Cardiac septum (tissue), 1 donor: ENCODE measurements at regions not wholly inside any gene's neighbourhood (a gene's known extent, or its start where the extent isn't known, plus 50 kb on each side); places are given as distances from the start of the nearest gene placed in this dataset.
"Not testable (repeated sequence)": the region's sequence is repeated elsewhere in the genome, so short reads cannot be mapped to it uniquely, and the experiment has no call there.

Experiments used
- DNase-seq: peaks from one replicate; pipeline ENCODE4 v3.0.0-alpha.2; 2020; ENCODE audit warnings: low spot score
- intact Hi-C: fragments of 100-400 bp; cut with DNase I; formaldehyde crosslinking; loops from one replicate; pipeline ENCODE4 v1.14.0; 2022
- donor health status: DM: no; HTN: no; CAD: no.

GRCh38 chr4:188363196-188363595 lies 224.0 kb downstream of the TRIML1 start:
- DNase-seq: no peak
- intact Hi-C loops: no loop called here

DNA sequence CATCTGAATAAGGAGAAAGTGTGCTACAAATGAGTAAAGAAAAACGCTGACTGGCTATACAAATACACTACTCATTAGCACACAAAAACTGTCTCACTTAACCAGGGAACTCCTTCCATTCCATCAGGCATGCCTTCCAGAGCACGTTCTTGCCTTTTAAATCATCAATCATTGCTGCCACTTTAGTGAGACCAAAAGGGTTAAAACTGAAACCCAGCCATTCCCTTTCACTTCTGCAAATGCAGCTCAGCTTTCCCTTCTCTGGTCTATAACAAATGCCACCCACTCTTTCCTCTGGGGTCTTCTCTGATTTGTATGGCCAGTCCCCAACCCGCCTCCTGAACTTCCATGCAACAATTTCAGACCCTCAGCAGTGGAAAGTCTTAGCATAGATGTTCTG lies 231.5 kb downstream of the TRIML1 start:
- intact Hi-C loops: no loop called here
- DNase-seq: no peak

DNA sequence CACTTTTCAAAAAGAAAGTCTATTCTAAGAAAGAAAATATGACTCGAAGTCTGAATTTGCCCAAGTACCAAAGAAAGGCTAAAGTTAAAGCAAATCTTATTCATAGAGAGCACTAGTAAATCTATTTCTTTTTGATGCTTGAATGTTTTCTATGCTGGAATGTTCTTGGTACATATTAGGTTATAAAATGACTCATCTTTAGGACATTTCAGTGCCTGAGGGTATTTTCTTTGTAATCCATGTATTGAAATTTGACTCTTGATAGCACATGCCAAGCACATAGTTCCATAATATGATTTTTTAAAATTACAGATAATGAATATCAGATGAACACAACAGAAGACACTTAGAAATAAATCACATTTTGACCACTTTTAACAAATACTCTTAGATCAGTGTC lies 232.8 kb downstream of the TRIML1 start:
- intact Hi-C loops: no loop called here
- DNase-seq: no peak

DNA sequence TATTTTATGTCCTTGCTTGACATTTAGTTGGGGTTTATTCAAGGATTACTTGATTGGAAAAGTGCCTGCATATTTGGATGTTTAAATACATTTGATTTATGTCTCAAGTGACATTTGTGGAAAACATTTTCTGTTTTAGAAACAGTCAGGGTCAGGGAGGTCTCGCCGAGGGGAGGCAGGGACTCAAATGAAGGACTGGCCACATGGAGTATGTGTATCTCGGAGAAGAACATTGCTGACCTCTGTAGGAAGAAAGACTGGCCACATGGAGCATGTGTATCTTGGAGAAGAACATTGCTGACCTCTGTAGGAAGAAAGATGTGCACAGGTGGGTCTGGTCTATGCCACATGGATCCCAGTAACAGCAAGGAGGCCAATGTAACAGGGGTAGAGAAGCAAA lies 233.6 kb downstream of the TRIML1 start:
- DNase-seq: no peak
- intact Hi-C loops: no loop called here

DNA sequence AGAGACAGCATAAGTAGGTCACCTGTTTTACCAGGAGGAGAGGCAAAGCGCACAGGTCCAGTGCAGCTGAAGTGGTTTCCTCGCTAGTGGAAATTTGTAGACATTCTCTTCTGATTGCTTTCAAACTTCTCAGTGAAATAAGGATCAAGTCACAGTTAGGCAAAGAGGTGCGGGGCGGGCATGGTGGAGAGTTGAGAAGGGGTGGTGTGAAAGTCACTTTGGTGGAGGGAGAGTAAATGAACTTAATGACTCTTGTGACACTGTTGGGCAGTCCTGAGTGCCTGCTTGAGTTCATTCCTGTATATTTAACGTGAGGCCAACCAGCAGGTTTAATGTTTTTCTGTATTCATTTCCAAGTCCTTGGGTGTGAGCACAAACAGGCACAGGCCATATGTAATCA lies 235.6 kb downstream of the TRIML1 start:
- DNase-seq: no peak
- intact Hi-C loops: no loop called here

DNA sequence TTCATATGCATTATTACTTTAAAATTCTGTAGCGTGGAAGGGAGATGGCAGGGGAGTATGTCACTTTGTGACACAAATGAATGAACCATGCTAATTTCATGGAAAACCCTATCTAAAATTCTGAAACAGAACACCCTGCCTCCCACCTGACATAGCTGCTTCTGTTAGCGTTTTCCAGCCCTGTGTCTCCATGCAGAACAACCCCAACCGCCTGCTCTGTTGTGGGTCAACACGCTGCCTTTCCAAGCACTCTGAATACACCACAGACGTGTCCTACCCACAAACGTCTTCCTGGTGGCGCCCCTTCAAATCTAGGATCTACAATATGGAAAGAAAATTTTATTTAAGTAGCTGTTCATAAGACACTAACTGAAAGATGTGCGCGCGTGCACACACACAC lies 238.6 kb downstream of the TRIML1 start:
- intact Hi-C loops: no loop called here
- DNase-seq: no peak

- intact Hi-C loops: no loop called here
- no peak for DNase-seq
Measured at GRCh38 chr4:188383180-188383579, 243.9 kb downstream of the TRIML1 start.

GRCh38 chr4:188387179-188387791 lies 248.0 kb downstream of the TRIML1 start:
- intact Hi-C loops: no loop called here
- DNase-seq: no peak

DNA sequence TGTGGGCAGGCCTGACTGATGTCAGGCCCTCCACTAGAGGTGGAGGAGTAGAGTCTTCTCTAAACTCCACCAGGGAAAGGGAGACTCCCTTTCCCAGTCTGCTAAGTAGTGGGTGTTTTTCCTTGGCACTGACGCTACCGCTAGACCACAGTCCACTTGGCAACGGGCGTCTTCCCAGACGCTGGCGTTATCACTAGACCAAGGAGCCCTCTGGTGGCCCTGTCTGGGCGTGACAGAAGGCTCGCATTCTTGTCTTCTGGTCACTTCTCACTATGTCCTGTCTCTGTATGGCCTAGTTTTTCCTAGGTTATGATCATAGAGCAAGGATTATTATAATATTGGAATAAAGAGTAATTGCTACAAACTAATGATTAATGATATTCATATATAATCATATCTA lies 252.1 kb downstream of the TRIML1 start:
- intact Hi-C loops, DNase-seq: not testable (repeated sequence)

DNA sequence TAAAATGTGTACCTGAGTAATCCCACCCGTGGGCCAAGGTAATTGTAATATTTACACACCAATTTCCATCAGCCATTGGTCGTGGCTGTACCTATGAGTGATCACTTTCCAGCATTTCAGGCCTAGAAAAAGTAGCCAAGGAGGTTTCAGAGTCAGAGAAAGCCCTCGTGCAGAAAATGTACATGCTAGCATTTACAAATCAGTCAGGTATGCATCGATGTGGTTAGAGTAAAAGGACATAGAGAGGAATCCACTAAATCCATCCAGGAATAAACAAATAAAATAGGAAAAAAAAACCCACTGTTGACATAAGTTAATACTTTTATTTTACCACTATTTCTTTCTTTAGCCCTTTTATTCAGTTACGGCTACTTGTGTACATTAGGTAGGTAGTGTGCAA lies 256.8 kb downstream of the TRIML1 start:
- intact Hi-C loops: no loop called here
- DNase-seq: no peak

GRCh38 chr4:188399834-188400233 lies 260.6 kb downstream of the TRIML1 start:
- DNase-seq: no peak
- intact Hi-C loops: no loop called here

DNA sequence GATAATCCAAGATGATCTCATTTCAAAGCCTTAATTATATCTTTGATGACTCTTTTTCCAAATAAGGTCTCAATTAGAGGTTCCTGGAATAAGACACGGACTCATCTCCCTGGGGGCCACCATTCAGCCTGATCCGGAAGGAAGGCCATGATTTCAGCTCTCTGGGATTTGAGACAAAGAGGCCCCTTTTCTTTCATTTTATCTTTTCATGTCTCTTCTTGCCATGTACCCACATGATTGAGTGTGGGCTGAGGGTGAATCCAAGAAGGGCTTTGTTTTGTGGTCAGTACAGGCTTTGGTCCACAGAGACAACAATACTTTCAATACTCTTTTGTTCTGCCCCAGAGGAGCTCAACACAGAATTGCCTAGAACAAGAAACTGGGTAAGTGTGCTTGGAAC lies 261.2 kb downstream of the TRIML1 start:
- intact Hi-C loops: no loop called here
- DNase-seq: no peak

DNA sequence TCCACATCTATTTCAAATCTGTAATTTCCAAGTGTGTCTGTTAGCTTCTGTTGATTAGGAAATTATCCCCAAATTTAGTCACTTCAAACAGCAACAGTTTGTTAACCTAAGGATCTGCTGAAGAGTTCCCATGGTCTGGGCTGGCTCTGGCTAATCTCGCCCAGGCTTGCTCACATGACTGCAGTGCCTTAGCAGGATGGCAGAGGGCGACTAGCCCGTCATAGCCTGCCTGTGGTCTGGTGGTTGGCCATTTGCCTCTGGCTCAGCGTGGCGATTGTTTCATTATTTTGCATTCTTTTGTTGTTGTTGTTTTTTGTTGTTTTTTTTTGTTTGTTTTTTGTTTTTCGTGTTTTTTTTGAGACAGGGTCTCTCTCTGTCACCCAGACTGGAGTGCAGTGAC lies 264.0 kb downstream of the TRIML1 start:
- DNase-seq: no peak
- intact Hi-C loops: no loop called here

- intact Hi-C loops, DNase-seq: not testable (repeated sequence)
Measured at GRCh38 chr4:188405071-188405835, 266.0 kb downstream of the TRIML1 start.

- intact Hi-C loops: no loop called here
- DNase-seq: no peak
Measured at GRCh38 chr4:188408244-188409030, 269.2 kb downstream of the TRIML1 start.

DNA sequence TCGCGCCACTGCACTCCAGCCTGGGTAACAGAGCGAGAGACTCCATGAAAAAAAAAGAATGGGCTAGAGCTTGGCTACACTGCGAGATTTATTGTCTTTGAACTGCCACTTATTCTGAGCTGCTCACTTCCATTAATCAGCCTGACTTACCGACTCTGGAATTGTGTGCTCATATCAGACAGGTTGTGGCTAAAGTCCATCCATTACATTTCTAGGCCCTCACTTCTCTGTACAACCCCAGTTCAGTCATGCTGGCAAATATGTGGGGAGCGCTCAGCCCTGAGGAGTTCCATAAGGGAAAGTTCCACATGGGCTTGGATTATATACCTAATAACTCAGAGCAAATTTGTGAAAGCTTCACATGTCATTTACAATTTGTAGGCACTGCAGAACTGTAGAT lies 270.6 kb downstream of the TRIML1 start:
- intact Hi-C loops: no loop called here
- DNase-seq: no peak

- intact Hi-C loops: no loop called here
- no peak for DNase-seq
Measured at GRCh38 chr4:188411805-188412204, 272.6 kb downstream of the TRIML1 start.

DNA sequence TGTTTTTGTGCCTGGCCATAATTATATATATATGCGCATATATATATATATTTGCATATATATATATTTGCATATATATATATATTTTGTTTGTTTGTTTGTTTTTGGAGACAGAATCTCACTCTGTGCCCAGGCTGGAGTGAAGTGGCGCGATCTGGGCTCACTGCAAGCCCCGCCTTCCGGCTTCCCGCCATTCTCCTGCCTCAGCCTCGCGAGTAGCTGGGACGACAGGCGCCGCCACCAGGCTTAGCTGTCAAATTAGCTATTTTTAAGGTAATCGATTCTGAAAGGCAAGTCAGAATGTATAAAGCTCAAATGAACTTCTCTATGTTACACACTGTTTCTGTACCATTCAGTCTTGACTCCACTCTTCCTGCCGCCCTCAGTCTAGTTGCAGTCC lies 273.3 kb downstream of the TRIML1 start:
- DNase-seq: no peak
- intact Hi-C loops: no loop called here

DNA sequence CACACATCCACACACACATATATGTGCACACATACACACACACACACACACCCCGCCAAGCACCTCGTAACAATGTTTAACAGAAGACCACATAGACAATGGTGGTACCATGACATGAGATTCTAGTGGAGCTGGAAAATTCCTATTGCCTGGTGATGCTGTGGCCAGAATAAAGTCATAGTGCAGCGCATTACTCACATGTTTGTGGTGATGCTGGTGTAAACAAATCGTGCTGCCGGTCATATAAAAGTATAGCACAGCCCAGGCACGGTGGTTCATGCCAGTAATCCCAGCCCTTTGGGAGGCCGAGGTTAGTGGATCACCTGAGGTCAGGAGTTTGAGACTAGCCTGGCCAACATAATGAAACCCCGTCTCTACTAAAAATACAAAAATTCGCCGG lies 275.2 kb downstream of the TRIML1 start:
- intact Hi-C loops: no loop called here

GRCh38 chr4:188417181-188417580 lies 277.9 kb downstream of the TRIML1 start:
- intact Hi-C loops: no loop called here
- no peak for DNase-seq

More for the DNA sequence above, 275.2 kb downstream of the TRIML1 start:
- DNase-seq: no peak

GRCh38 chr4:188423039-188423438 lies 283.8 kb downstream of the TRIML1 start:
- no peak for DNase-seq
- intact Hi-C loops: no loop called here
